Suprapubic skin (tissue), 4 donors: ENCODE measurements at regions not wholly inside any gene's neighbourhood (a gene's known extent, or its start where the extent isn't known, plus 50 kb on each side); places are given as distances from the start of the nearest gene placed in this dataset.

ENCODE experiments used
- CTCF ChIP-seq, 2 donors: fragments of 200-600 bp in 1 of 2; fragments of 450-650 bp in 1 of 2; sonication (generic) in 1 of 2; IDR thresholded peaks; one replicate each; pipeline ENCODE4 v1.5.1; 2016 to 2019; ENCODE audit warnings: antibody characterized with exemption in 2 of 2, mild to moderate bottlenecking in 1 of 2, moderate library complexity in 1 of 2
- POLR2A ChIP-seq, 2 donors: fragments of 450-650 bp; IDR thresholded peaks; one replicate each; pipeline ENCODE4 v1.6.1; 2017; ENCODE audit warnings: antibody characterized with exemption in 2 of 2, mild to moderate bottlenecking in 2 of 2, moderate library complexity in 2 of 2
- POLR2AphosphoS5 ChIP-seq, 3 donors: sonication (generic); formaldehyde crosslinking; IDR thresholded peaks; one replicate each; pipeline ENCODE4 v1.6.1; 2017; ENCODE audit warnings: antibody characterized with exemption in 3 of 3

- TF ChIP-seq CTCF (IDR thresholded peaks at IDR 0.05) = no peak
- no peak for TF ChIP-seq POLR2A (IDR thresholded peaks at IDR 0.05)
- no peak for TF ChIP-seq POLR2AphosphoS5 (IDR thresholded peaks at IDR 0.05)
These were observed 906.7 kb downstream of the IGSF11 start for GRCh38 chr3:118127992-118128391.
